GM12892 (cell line): ENCODE measurements at regions not wholly inside any gene's neighbourhood (a gene's known extent, or its start where the extent isn't known, plus 50 kb on each side); places are given as distances from the start of the nearest gene placed in this dataset.

Experiments used
- DNase-seq: peaks from one replicate; pipeline ENCODE4 v3.0.0; 2011; ENCODE audit not compliant: insufficient read length
- FAIRE-seq: peaks from 2 replicates; lab custom pipeline; 2011; peaks lifted over from hg19 to GRCh38; lab: Jason Lieb, UNC
- POLR2A ChIP-seq: IDR thresholded peaks from 2 replicates; pipeline ENCODE4 v1.6.1; 2011; ENCODE audit warnings: low read depth, low read length, control low read depth
- POLR2AphosphoS5 ChIP-seq: IDR thresholded peaks from 2 replicates; pipeline ENCODE4 v1.6.1; 2011; ENCODE audit warnings: low read depth, low read length, control low read depth
- TAF1 ChIP-seq: IDR thresholded peaks from 2 replicates; pipeline ENCODE4 v1.6.1; 2011; ENCODE audit warnings: low read depth, mild to moderate bottlenecking, control low read depth, low read length, borderline replicate concordance

DNA sequence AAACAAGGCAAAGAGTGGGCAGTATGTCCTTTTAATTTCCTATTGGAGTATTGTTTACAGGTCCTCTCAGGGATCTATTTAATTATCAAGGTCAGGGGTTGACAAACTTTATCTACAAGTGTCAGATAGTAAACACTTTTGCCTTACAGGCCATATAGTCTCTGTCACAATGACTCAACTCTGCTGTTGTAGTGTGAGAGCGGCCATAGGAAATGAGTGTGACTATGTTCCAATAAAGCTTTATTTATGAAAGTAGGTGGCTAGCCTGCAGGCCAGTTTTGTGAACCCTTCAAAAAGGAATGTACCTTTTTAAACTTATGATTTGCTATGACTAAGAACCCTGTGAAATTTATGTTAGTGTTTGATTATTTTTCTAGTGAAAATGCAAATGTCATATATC, 156.1 kb downstream of the GPAT3 start:
- TF ChIP-seq POLR2A = no peak
- no peak for TF ChIP-seq TAF1
- TF ChIP-seq POLR2AphosphoS5 = no peak
- FAIRE-seq (no peak), DNase-seq (no peak)

DNA sequence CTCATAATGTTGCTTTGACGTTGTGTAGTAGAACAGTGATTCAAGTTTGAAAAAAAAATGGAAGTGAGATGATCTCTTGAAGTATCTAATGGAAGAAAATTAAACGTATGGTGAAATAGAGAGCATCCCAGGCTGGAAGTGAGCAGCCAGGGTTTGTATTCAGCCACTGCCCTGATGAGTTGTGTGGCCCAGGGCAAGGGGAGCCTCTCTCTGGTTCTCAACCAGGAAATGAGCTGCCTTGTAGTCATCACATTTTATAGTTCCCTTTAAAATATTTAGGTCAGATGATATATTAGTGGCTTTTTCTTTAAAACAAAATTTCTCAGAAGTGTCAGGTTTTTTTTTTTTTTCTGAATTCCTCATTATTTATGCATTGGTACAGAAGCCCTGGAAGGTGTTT, 150.3 kb downstream of the GPAT3 start:
- FAIRE-seq (no peak), DNase-seq (no peak)
- TF ChIP-seq POLR2AphosphoS5 = no peak
- no peak for TF ChIP-seq POLR2A
- no peak for TF ChIP-seq TAF1

DNA sequence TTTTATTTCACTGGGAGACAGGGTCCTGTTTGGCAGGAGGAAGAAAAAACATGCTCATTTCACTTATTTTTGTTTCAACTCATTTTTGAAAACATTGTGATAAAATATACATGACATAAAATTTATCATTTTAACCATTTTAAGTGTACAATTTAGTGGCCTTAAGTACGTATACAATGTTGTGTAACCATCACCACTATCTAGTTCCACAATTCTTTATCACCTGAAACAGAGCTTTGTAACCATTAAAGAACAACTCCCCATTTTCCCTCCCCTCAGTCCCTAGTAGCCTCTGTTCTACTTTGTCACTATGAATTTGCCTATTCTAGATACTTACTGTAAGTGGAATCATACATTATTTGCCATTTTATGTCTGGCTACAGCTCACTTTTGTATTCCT, 143.8 kb downstream of the GPAT3 start:
- no peak for FAIRE-seq
- TF ChIP-seq TAF1 = no peak
- no peak for TF ChIP-seq POLR2A
- no peak for TF ChIP-seq POLR2AphosphoS5
- no peak for DNase-seq

DNA sequence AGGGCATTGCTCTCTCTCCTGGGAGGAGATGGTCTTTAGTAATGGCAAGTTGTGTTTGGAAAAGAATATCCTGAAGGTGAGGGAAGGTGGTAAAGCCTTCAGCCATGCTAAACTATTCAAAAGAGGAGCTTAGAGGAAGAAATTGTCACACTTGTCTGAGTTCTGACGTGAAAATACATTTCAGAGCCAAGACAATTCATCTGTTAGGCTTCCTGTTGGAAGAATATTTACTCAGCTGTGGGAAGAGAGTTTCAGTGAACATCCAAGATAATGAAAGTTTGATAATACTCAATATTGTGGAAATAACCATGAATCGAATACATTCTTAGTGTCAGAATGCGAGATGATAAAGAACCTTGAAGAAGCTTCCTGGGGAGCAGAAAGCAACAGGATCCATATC, 143.3 kb downstream of the GPAT3 start:
- TF ChIP-seq POLR2AphosphoS5 (no peak), TAF1 (no peak), POLR2A (no peak)
- DNase-seq = no peak
- no peak for FAIRE-seq

DNA sequence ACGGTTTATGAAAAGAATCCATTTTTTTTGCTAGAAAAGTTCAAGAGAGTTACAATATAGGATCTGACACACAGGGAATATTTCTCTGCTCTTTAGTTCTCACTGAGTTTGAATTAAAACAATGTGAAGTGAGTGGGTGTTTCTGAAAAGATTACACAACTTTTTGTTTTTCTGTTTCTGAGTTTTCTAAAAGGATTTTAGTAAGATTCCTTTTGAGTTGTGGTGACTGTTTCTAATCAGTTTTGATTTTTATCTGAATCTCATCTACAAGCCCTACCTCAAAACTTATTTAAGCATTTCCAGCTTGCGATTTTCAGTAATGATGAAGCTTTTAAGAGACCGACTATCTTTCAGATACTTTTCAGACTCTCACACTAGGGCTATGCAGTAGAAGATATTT, 141.7 kb downstream of the GPAT3 start:
- no peak for TF ChIP-seq TAF1
- TF ChIP-seq POLR2A = no peak
- TF ChIP-seq POLR2AphosphoS5 = no peak
- DNase-seq (no peak), FAIRE-seq (no peak)

DNA sequence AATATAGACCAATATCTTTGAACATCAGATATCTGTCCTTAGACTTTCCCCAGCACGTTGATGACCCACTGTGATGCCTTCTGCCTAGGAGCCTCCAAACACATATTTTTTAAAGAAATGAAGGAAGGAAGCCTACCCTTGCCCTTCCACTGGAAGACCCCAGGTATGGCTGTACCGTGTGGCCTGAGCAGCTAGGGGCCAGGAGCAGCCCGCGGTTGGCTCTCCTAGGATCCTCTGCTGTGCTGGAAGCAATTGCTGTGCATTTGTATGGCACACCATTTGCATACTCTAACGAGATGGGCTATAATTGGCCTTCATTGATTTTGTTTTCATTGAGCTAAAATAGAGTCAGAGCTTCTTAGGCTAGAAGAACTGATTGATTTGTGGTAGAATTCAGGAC, 128.8 kb downstream of the GPAT3 start:
- DNase-seq (no peak), FAIRE-seq (no peak)
- TF ChIP-seq TAF1 (no peak), POLR2A (no peak), POLR2AphosphoS5 (no peak)

DNA sequence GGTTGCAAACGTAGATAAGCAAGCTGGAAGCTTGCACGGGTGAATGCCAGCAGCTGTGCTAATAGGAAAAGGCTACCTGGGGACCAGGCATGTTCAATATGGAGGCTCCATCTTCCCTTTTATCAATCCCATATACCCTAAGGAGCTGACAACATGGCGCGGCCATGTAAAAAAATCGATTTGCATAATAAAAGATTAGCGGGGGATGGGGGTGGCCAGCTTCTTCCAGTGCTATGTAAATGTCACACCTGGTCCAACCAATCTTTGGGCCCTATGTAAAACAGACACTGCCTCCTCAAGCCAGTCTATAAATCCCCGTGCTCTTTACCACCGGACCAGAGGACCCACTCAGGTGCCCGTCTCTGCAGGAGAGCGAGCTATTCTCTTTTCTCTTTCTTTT, 128.2 kb downstream of the GPAT3 start:
- FAIRE-seq (no peak), DNase-seq (no peak)
- TF ChIP-seq POLR2AphosphoS5 (no peak), POLR2A (no peak), TAF1 (no peak)

DNA sequence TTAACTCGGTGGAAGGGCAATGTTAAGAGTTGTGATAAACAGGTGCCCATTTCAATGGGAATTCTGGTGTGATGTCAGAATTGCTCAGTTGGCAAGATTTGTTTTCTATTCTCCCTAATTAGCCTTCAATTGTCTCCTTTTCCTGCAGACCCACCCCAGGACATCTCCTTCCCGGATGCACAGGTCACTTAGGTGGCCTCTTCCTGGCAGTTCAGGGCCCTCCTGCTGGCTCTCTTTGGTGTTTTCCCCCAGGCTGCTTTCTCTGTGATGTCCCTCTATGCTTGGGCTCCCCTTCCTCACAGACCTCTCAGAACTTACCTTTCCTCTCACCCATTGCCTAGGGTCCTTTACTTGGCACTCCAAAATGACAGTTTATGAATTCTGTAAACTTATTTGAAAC, 126.3 kb downstream of the GPAT3 start:
- no peak for FAIRE-seq
- TF ChIP-seq POLR2A (no peak), TAF1 (no peak), POLR2AphosphoS5 (no peak)
- DNase-seq = no peak

DNA sequence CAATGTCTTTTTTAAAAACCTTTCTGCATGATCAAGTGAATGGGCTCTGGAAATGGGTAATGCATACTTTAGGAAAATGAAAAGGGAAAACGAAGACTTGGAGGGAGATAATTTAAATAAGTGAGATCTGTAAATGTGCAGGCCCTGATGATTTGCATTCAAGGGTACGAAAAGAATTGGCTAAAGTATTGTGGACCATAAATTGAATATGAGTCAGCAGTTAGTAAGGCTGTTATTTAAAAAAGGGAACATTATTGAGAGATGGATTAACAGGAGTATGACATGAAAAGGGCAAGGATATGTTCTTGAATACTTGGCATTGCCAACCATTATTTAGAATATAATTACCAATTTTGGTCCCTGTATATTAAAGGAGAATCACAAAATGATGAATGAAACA, 125.5 kb downstream of the GPAT3 start:
- no peak for TF ChIP-seq POLR2A
- TF ChIP-seq TAF1 = no peak
- no peak for TF ChIP-seq POLR2AphosphoS5
- no peak for FAIRE-seq
- no peak for DNase-seq

DNA sequence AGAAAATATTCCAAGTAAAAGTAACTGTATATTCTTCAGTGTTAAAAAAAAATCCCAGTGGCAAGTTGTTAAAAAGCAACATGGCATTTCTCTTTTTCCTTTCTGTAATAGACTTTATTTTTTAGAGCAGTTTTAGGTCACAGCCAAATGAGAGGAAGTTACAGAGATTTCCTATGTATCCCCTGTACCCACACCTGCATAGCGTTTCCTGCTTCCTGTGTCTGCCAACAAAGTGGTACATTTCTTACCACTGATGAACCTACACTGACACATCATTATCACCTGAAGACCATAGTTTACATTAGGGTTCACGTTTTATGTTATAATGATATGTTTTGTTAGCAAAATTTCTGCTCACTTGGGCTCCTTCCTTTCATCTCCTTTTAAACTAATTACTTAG, 124.7 kb downstream of the GPAT3 start:
- TF ChIP-seq TAF1 (no peak), POLR2AphosphoS5 (no peak), POLR2A (no peak)
- no peak for FAIRE-seq
- DNase-seq = no peak

DNA sequence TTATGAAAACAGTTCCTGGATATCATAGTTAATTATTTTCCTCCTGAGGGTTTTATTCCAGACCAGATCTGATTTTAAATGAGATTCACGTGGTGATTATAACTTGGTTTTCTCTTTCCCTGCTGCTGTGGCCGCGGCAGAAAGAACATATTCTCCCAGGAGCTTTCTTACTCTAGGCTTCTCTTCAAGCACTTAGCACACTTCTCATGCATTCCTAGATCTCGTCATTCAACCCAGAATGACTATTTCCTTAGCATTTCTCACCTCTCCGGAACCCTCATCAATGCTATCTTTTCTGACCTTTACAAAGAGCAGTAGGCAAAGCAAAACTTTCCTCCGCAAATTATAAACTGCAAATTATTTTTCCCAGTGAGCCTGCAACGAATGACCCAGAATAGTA, 122.9 kb downstream of the GPAT3 start:
- TF ChIP-seq TAF1 = no peak
- no peak for TF ChIP-seq POLR2AphosphoS5
- no peak for TF ChIP-seq POLR2A
- no peak for DNase-seq
- no peak for FAIRE-seq

DNA sequence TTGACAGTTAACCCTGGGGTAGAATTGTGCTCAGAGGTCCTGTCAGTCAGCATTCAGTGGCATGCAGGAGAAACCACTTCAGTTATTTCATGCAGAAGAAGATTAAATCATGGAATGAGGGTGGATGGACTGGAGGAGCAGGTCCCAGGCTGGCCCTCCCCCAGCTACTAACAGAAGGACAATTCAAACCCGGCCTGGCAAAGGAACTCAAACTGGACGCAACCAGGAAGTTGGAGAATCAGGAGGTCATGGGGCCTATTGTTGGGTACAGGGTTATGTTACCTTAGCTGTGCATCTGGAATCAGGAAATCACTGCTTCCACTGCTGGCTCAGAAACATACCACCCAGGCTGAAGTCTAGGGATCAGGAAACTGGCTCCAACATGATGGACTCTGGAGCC, 121.4 kb downstream of the GPAT3 start:
- DNase-seq (no peak), FAIRE-seq (no peak)
- TF ChIP-seq POLR2AphosphoS5 (no peak), POLR2A (no peak), TAF1 (no peak)
